Lower leg skin (tissue), 4 donors: ENCODE measurements at regions not wholly inside any gene's neighbourhood (a gene's known extent, or its start where the extent isn't known, plus 50 kb on each side); places are given as distances from the start of the nearest gene placed in this dataset.

ENCODE experiments used
- DNase-seq, 2 donors: peaks; one replicate each; pipeline ENCODE4 v3.0.0-alpha.2; 2019; ENCODE audit warnings: low spot score in 2 of 2
- H3K4me3 ChIP-seq: fragments of 200-600 bp; sonication (generic); 2 replicates; pipeline ENCODE4 v1.5.1; 2017; ENCODE audit warnings: mild to moderate bottlenecking, low read depth; ENCODE audit not compliant: poor library complexity, severe bottlenecking
- CTCF ChIP-seq, 3 donors: fragments of 450-650 bp; IDR thresholded peaks; one replicate each; pipeline ENCODE4 v1.5.1; 2016; ENCODE audit warnings: antibody characterized with exemption in 3 of 3, mild to moderate bottlenecking in 3 of 3, moderate library complexity in 2 of 3
- POLR2A ChIP-seq, 2 donors: fragments of 450-650 bp; IDR thresholded peaks; one replicate each; pipeline ENCODE4 v1.6.1; 2016 to 2017; ENCODE audit warnings: antibody characterized with exemption in 2 of 2, mild to moderate bottlenecking in 1 of 2, moderate library complexity in 1 of 2
- WGBS, 2 donors: methylation state at CpG; one replicate each; pipeline ENCODE4 v1.1.5; 2018; 5-methylcytosine and 5-hydroxymethylcytosine counted together
- intact Hi-C: fragments of 100-400 bp; cut with DNase I; formaldehyde crosslinking; loops from one replicate; pipeline ENCODE4 v1.15.0; 2023; ENCODE audit warnings: low total_unique reads

- TF ChIP-seq POLR2A (IDR thresholded peaks at IDR 0.05): no peak
- no peak for TF ChIP-seq CTCF (IDR thresholded peaks at IDR 0.05)
- WGBS, 2 donors: 97 to 98% methylated on average over 14 of the region's 14 CpGs
- no peak for DNase-seq
- intact Hi-C loops: no loop called here
- H3K4me3 ChIP-seq: no peak overlapping the region
Observed at GRCh38 chr12:19836056-19836455, 396.8 kb downstream of the AEBP2 start.

GRCh38 chr12:19836456-19836855 is 397.2 kb downstream of the AEBP2 start:
- no peak for TF ChIP-seq POLR2A (IDR thresholded peaks at IDR 0.05)
- no peak for TF ChIP-seq CTCF (IDR thresholded peaks at IDR 0.05)
- intact Hi-C loops: no loop called here
- no peak overlapping the region for H3K4me3 ChIP-seq
- no peak for DNase-seq
- WGBS, 2 donors: 95 to 96% methylated on average over 9 of the region's 9 CpGs

- TF ChIP-seq POLR2A (IDR thresholded peaks at IDR 0.05): no peak
- no peak for TF ChIP-seq CTCF (IDR thresholded peaks at IDR 0.05)
Observed at GRCh38 chr12:19837543-19837942, 398.3 kb downstream of the AEBP2 start.

GRCh38 chr12:19841451-19841850 is 402.2 kb downstream of the AEBP2 start:
- DNase-seq: no peak
- no peak overlapping the region for H3K4me3 ChIP-seq
- intact Hi-C loops: no loop called here
- TF ChIP-seq CTCF (IDR thresholded peaks at IDR 0.05): no peak
- no peak for TF ChIP-seq POLR2A (IDR thresholded peaks at IDR 0.05)

More at GRCh38 chr12:19837543-19837942, 398.3 kb downstream of the AEBP2 start:
- intact Hi-C loops: no loop called here
- no peak for DNase-seq
- H3K4me3 ChIP-seq: no peak overlapping the region
- 53 to 72% methylated on average over 2 to 3 of the region's 3 CpGs for WGBS, 2 donors

- no peak overlapping the region for H3K4me3 ChIP-seq
- intact Hi-C loops: no loop called here
- no peak for DNase-seq
- WGBS, 2 donors: 69 to 81% methylated on average over 3 of the region's 3 CpGs
- no peak for TF ChIP-seq CTCF (IDR thresholded peaks at IDR 0.05)
- no peak for TF ChIP-seq POLR2A (IDR thresholded peaks at IDR 0.05)
Observed at GRCh38 chr12:19842116-19842515, 402.8 kb downstream of the AEBP2 start.

- TF ChIP-seq POLR2A (IDR thresholded peaks at IDR 0.05) (no peak), CTCF (IDR thresholded peaks at IDR 0.05) (no peak)
- intact Hi-C loops: no loop called here
- DNase-seq: no peak
- WGBS, 2 donors: 92% methylated on average over 1 of the region's 1 CpG
- H3K4me3 ChIP-seq: no peak overlapping the region
Observed at GRCh38 chr12:19844224-19844623, 404.9 kb downstream of the AEBP2 start.
